Liver (tissue), 3 donors: ENCODE measurements at regions not wholly inside any gene's neighbourhood (a gene's known extent, or its start where the extent isn't known, plus 50 kb on each side); places are given as distances from the start of the nearest gene placed in this dataset.

ENCODE experiments used
- CTCF ChIP-seq: fragments of 150-350 bp; IDR thresholded peaks from 2 replicates; pipeline ENCODE4 v1.5.1; 2017; ENCODE audit warnings: improper control_type of control experiment, low read depth, low read length; ENCODE audit not compliant: missing input control
- GABPA ChIP-seq, 2 donors: IDR thresholded peaks in 1 of 2; conservative IDR thresholded peaks in 1 of 2; 2 replicates each; pipeline ENCODE4 v1.6.1; 2016; ENCODE audit warnings: antibody characterized with exemption in 2 of 2, mild to moderate bottlenecking in 1 of 2, moderate library complexity in 1 of 2
- JUND ChIP-seq, 2 donors: IDR thresholded peaks; 2 replicates each; pipeline ENCODE4 v1.6.1; 2016; ENCODE audit warnings: antibody characterized with exemption in 2 of 2
- MAX ChIP-seq: IDR thresholded peaks from 2 replicates; pipeline ENCODE4 v1.6.1; 2016; ENCODE audit warnings: antibody characterized with exemption
- SP1 ChIP-seq: IDR thresholded peaks from 2 replicates; pipeline ENCODE4 v1.6.1; 2018; ENCODE audit warnings: antibody characterized with exemption, mild to moderate bottlenecking
- TF ChIP-seq, protein P1 (sequence below): IDR thresholded peaks from 2 replicates; pipeline ENCODE4 v1.6.1; 2016; ENCODE audit warnings: antibody characterized with exemption
- donor health status: healthy.
- donor health status: healthy.

DNA sequence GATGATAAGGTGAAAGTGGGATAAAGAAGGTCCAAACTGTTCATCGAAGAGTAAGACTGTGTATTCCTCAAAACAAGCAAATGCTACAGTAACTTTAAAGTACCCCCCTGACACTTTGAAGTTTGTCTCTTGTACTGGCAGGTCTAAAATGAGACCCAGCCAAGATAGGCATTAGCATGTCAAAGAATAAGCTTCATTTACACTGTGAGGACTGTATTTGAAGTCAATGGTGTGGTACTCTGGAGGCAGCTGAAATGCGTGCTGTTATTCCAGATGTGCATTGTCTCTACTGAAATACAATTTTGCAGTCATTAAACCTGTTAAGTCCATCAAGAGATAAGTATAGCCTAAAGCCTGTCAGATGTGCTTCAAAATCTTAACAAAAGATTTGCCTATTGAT is 288.9 kb upstream of the TECRL start:
- no peak for TF ChIP-seq CTCF
- no peak for TF ChIP-seq GABPA (IDR thresholded peaks at IDR 0.05 in 1 of 2, conservative IDR thresholded peaks at IDR 0.05 in 1 of 2)
- TF ChIP-seq, protein P1, sequence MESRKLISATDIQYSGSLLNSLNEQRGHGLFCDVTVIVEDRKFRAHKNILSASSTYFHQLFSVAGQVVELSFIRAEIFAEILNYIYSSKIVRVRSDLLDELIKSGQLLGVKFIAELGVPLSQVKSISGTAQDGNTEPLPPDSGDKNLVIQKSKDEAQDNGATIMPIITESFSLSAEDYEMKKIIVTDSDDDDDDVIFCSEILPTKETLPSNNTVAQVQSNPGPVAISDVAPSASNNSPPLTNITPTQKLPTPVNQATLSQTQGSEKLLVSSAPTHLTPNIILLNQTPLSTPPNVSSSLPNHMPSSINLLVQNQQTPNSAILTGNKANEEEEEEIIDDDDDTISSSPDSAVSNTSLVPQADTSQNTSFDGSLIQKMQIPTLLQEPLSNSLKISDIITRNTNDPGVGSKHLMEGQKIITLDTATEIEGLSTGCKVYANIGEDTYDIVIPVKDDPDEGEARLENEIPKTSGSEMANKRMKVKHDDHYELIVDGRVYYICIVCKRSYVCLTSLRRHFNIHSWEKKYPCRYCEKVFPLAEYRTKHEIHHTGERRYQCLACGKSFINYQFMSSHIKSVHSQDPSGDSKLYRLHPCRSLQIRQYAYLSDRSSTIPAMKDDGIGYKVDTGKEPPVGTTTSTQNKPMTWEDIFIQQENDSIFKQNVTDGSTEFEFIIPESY, result no peak
- TF ChIP-seq JUND (IDR thresholded peaks at IDR 0.05), result no peak
- TF ChIP-seq MAX, result no peak
- no peak for TF ChIP-seq SP1
